MM.1S (cell line): ENCODE measurements at regions not wholly inside any gene's neighbourhood (a gene's known extent, or its start where the extent isn't known, plus 50 kb on each side); places are given as distances from the start of the nearest gene placed in this dataset.

Experiments
- CTCF ChIP-seq: fragments of 300-600 bp; sonication (generic); IDR thresholded peaks from 2 replicates; pipeline ENCODE4 v1.5.1; 2016; ENCODE audit warnings: antibody characterized with exemption, low read length, mixed read lengths
- EZH2 ChIP-seq: fragments of 300-600 bp; sonication (generic); optimal IDR thresholded peaks from 2 replicates; pipeline ENCODE3; 2017; ENCODE audit warnings: low read depth, mild to moderate bottlenecking, antibody characterized with exemption, low read length, mixed read lengths

GRCh38 chr2:67881816-67882215 is 181.0 kb downstream of the C1D start:
- no peak for TF ChIP-seq EZH2
- no peak for TF ChIP-seq CTCF
